ENCODE measurements at regions not wholly inside any gene's neighbourhood (a gene's known extent, or its start where the extent isn't known, plus 50 kb on each side); places are given as distances from the start of the nearest gene placed in this dataset.

- H3K9me3 ChIP-seq, result no peaks in the 10 kb centered on the region
- TF ChIP-seq POLR2A (IDR thresholded peaks at IDR 0.05), result no peak
- TF ChIP-seq CTCF (IDR thresholded peaks at IDR 0.05), result no peak
These were observed 189.4 kb downstream of the TMEM182 start for GRCh38 chr2:102951249-102951648.

GRCh38 chr2:102967451-102967850, 205.6 kb downstream of the TMEM182 start:
- no peak for DNase-seq
- H3K4me3 ChIP-seq, result no peak overlapping the region
- no peaks in the 10 kb centered on the region for H3K9me3 ChIP-seq
- H3K4me1 ChIP-seq, result no peaks in the 10 kb centered on the region
- TF ChIP-seq CTCF (IDR thresholded peaks at IDR 0.05) (no peak), POLR2A (IDR thresholded peaks at IDR 0.05) (no peak)
- H3K27ac ChIP-seq, result no peak overlapping the region
- no peaks in the 10 kb centered on the region for H3K36me3 ChIP-seq
- H3K27me3 ChIP-seq, result no peaks in the 10 kb centered on the region

More at GRCh38 chr2:102951249-102951648, 189.4 kb downstream of the TMEM182 start:
- no peak overlapping the region for H3K4me3 ChIP-seq
- H3K4me1 ChIP-seq, result no peaks in the 10 kb centered on the region
- no peak overlapping the region for H3K27ac ChIP-seq
- H3K36me3 ChIP-seq, result no peaks in the 10 kb centered on the region
- no peaks in the 10 kb centered on the region for H3K27me3 ChIP-seq
- no peak for DNase-seq

GRCh38 chr2:102968375-102968774, 206.5 kb downstream of the TMEM182 start:
- H3K4me1 ChIP-seq, result no peaks in the 10 kb centered on the region
- no peaks in the 10 kb centered on the region for H3K36me3 ChIP-seq
- no peaks in the 10 kb centered on the region for H3K9me3 ChIP-seq
- H3K4me3 ChIP-seq, result no peak overlapping the region
- TF ChIP-seq POLR2A (IDR thresholded peaks at IDR 0.05), result no peak
- no peak for TF ChIP-seq CTCF (IDR thresholded peaks at IDR 0.05)
- H3K27ac ChIP-seq, result no peak overlapping the region
- no peaks in the 10 kb centered on the region for H3K27me3 ChIP-seq
- DNase-seq, result no peak

- H3K27me3 ChIP-seq, result no peaks in the 10 kb centered on the region
- no peak for DNase-seq
- no peaks in the 10 kb centered on the region for H3K9me3 ChIP-seq
- no peak overlapping the region for H3K27ac ChIP-seq
- H3K4me3 ChIP-seq, result no peak overlapping the region
- no peaks in the 10 kb centered on the region for H3K4me1 ChIP-seq
- TF ChIP-seq POLR2A (IDR thresholded peaks at IDR 0.05) (no peak), CTCF (IDR thresholded peaks at IDR 0.05) (no peak)
- no peaks in the 10 kb centered on the region for H3K36me3 ChIP-seq
These were observed 209.9 kb downstream of the TMEM182 start for GRCh38 chr2:102971701-102972100.

- Histone ChIP-seq H3K9me3 (no peaks in the 10 kb centered on the region), H3K27me3 (no peaks in the 10 kb centered on the region), H3K27ac (no peak overlapping the region), H3K36me3 (no peaks in the 10 kb centered on the region), H3K4me1 (no peaks in the 10 kb centered on the region), H3K4me3 (no peak overlapping the region)
- TF ChIP-seq POLR2A (IDR thresholded peaks at IDR 0.05) (no peak), CTCF (IDR thresholded peaks at IDR 0.05) (peak in 3 of 6 experiments; percentile 21 to 46 (median 31))
- DNase-seq, result no peak
These were observed 214.5 kb downstream of the TMEM182 start for GRCh38 chr2:102975996-102976975.
